MM.1S (cell line): ENCODE measurements at regions not wholly inside any gene's neighbourhood (a gene's known extent, or its start where the extent isn't known, plus 50 kb on each side); places are given as distances from the start of the nearest gene placed in this dataset.

Experiments
- CTCF ChIP-seq: fragments of 300-600 bp; sonication (generic); IDR thresholded peaks from 2 replicates; pipeline ENCODE4 v1.5.1; 2016; ENCODE audit warnings: antibody characterized with exemption, low read length, mixed read lengths
- EZH2 ChIP-seq: fragments of 300-600 bp; sonication (generic); optimal IDR thresholded peaks from 2 replicates; pipeline ENCODE3; 2017; ENCODE audit warnings: low read depth, mild to moderate bottlenecking, antibody characterized with exemption, low read length, mixed read lengths

DNA sequence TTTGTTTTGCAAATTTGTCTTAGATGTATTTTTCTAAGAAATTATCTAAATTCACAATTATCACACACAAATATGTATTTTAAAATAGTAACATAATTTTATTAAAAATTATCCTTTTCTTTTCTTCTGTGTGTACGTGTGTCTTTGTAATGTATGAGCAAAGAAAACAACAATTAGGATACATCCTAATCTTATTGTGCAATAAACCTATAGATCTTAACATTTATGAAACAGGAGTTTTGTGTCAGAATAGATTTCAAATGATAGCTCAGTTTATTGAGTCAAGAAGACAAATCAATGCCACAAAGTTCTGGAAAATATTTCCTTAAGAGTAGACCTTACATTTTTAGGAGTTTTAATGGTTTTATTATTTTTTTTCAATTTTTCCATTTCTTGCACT lies 212.2 kb downstream of the KCNJ3 start:
- TF ChIP-seq CTCF (no peak), EZH2 (no peak)
